H9 (cell line): ENCODE measurements at regions not wholly inside any gene's neighbourhood (a gene's known extent, or its start where the extent isn't known, plus 50 kb on each side); places are given as distances from the start of the nearest gene placed in this dataset.

Source experiments
- DNase-seq: peaks from one replicate; pipeline ENCODE4 v3.0.0-alpha.2; 2017
- H2AFZ ChIP-seq: one replicate; pipeline ENCODE4 v1.6.1; 2013; ENCODE audit warnings: mild to moderate bottlenecking, low read length, control low read depth, moderate library complexity
- H2AK5ac ChIP-seq: 2 replicates; pipeline ENCODE4 v1.6.1; 2013; ENCODE audit warnings: low read length, control low read depth, mixed read lengths; ENCODE audit not compliant: insufficient read length
- H2BK120ac ChIP-seq: one replicate; pipeline ENCODE4 v1.6.1; 2013; ENCODE audit warnings: low read depth, mild to moderate bottlenecking, low read length, control low read depth, inconsistent platforms; ENCODE audit not compliant: poor library complexity, severe bottlenecking
- H2BK12ac ChIP-seq: 2 replicates; pipeline ENCODE4 v1.6.1; 2013; ENCODE audit warnings: low read length, control low read depth, mixed read lengths, low read depth; ENCODE audit not compliant: insufficient read length
- H2BK15ac ChIP-seq: 2 replicates; pipeline ENCODE4 v1.6.1; 2013; ENCODE audit warnings: low read depth, low read length, control low read depth
- H2BK20ac ChIP-seq: one replicate; pipeline ENCODE4 v1.6.1; 2013; ENCODE audit warnings: low read depth, mild to moderate bottlenecking, low read length, control low read depth, inconsistent platforms; ENCODE audit not compliant: poor library complexity, severe bottlenecking
- H2BK5ac ChIP-seq: 2 replicates; pipeline ENCODE4 v1.6.1; 2013; ENCODE audit warnings: low read length, control low read depth, mixed read lengths; ENCODE audit not compliant: insufficient read length
- H3K14ac ChIP-seq: 2 replicates; pipeline ENCODE4 v1.6.1; 2013; ENCODE audit warnings: low read length, control low read depth; ENCODE audit not compliant: insufficient read depth
- H3K18ac ChIP-seq: 2 replicates; pipeline ENCODE4 v1.6.1; 2013; ENCODE audit warnings: low read depth, mild to moderate bottlenecking, mixed read lengths, low read length, control low read depth; ENCODE audit not compliant: insufficient read length
- H3K23ac ChIP-seq: 2 replicates; pipeline ENCODE4 v1.6.1; 2013; ENCODE audit warnings: low read length, control low read depth, mixed read lengths, low read depth; ENCODE audit not compliant: insufficient read length
- H3K23me2 ChIP-seq: 2 replicates; pipeline ENCODE4 v1.6.1; 2013; ENCODE audit warnings: low read depth, mild to moderate bottlenecking, mixed read lengths, low read length, control low read depth; ENCODE audit not compliant: insufficient read length, poor library complexity, severe bottlenecking
- H3K27ac ChIP-seq: 2 replicates; pipeline ENCODE4 v1.5.1; 2013; ENCODE audit warnings: low read length, control low read depth, mixed read lengths, low read depth; ENCODE audit not compliant: insufficient read length
- H3K27me3 ChIP-seq: 2 replicates; pipeline ENCODE4 v1.6.1; 2013; ENCODE audit warnings: low read length, control low read depth, inconsistent platforms; ENCODE audit not compliant: insufficient read depth
- H3K4ac ChIP-seq: 2 replicates; pipeline ENCODE4 v1.6.1; 2013; ENCODE audit warnings: low read depth, mild to moderate bottlenecking, control low read depth, inconsistent platforms, low read length, moderate library complexity
- H3K4me1 ChIP-seq: 2 replicates; pipeline ENCODE4 v1.6.1; 2013; ENCODE audit warnings: low read length, control low read depth, inconsistent platforms; ENCODE audit not compliant: insufficient read depth
- H3K4me2 ChIP-seq: 2 replicates; pipeline ENCODE4 v1.6.1; 2013; ENCODE audit warnings: low read length, control low read depth, mixed read lengths; ENCODE audit not compliant: insufficient read length, insufficient read depth
- H3K56ac ChIP-seq: 2 replicates; pipeline ENCODE4 v1.6.1; 2013; ENCODE audit warnings: low read depth, mild to moderate bottlenecking, mixed read lengths, low read length, control low read depth; ENCODE audit not compliant: insufficient read length
- H3K79me1 ChIP-seq: 2 replicates; pipeline ENCODE4 v1.6.1; 2013; ENCODE audit warnings: low read depth, mild to moderate bottlenecking, moderate library complexity, low read length, control low read depth, inconsistent platforms; ENCODE audit not compliant: insufficient read depth, poor library complexity, severe bottlenecking
- H3K79me2 ChIP-seq: 2 replicates; pipeline ENCODE4 v1.6.1; 2013; ENCODE audit warnings: low read length, control low read depth, inconsistent platforms; ENCODE audit not compliant: insufficient read depth
- H3K9ac ChIP-seq: 2 replicates; pipeline ENCODE4 v1.6.1; 2013; ENCODE audit warnings: low read length, control low read depth, mixed read lengths; ENCODE audit not compliant: insufficient read length; ENCODE audit errors: extremely low read depth
- H3K9me3 ChIP-seq: one replicate; pipeline ENCODE4 v1.6.1; 2013; ENCODE audit warnings: low read depth, low read length, inconsistent platforms; ENCODE audit not compliant: control insufficient read depth
- H3T11ph ChIP-seq: one replicate; pipeline ENCODE4 v1.6.1; 2013; ENCODE audit warnings: mild to moderate bottlenecking, low read length, control low read depth, inconsistent platforms
- H4K20me1 ChIP-seq: one replicate; pipeline ENCODE4 v1.6.1; 2013; ENCODE audit not compliant: control insufficient read depth, insufficient read length, insufficient read depth
- H4K5ac ChIP-seq: 2 replicates; pipeline ENCODE4 v1.6.1; 2013; ENCODE audit warnings: low read depth, mild to moderate bottlenecking, mixed read lengths, low read length, control low read depth; ENCODE audit not compliant: insufficient read length
- H4K8ac ChIP-seq: replicated peaks from 2 replicates; pipeline ENCODE4 v1.6.1; 2013; ENCODE audit warnings: low read length, control low read depth, mixed read lengths, low read depth; ENCODE audit not compliant: insufficient read length
- H4K91ac ChIP-seq: 2 replicates; pipeline ENCODE4 v1.6.1; 2013; ENCODE audit warnings: low read depth, mild to moderate bottlenecking, moderate library complexity, mixed read lengths, low read length, control low read depth; ENCODE audit not compliant: insufficient read length
- H3K27ac Mint-ChIP-seq, 3 experiments: 2 replicates in 2 of 3; 3 replicates in 1 of 3; pipeline ENCODE4 v1.8.0; 2020 to 2021; ENCODE audit warnings: mixed read lengths in 3 of 3, mild to moderate bottlenecking in 1 of 3, moderate library complexity in 1 of 3
- H3K27me3 Mint-ChIP-seq: 2 replicates; pipeline ENCODE4 v1.8.0; 2021; ENCODE audit warnings: low read depth, mild to moderate bottlenecking, moderate library complexity, mixed read lengths
- H3K36me3 Mint-ChIP-seq, 3 experiments: 2 replicates in 2 of 3; 3 replicates in 1 of 3; pipeline ENCODE4 v1.8.0; 2020 to 2021; ENCODE audit warnings: low read depth in 3 of 3, mixed read lengths in 3 of 3; ENCODE audit not compliant: insufficient read depth in 1 of 3
- H3K4me1 Mint-ChIP-seq, 2 experiments: 2 replicates each; pipeline ENCODE4 v1.8.0; 2020; ENCODE audit warnings: mixed read lengths in 2 of 2
- H3K4me3 Mint-ChIP-seq, 2 experiments: 2 replicates in 1 of 2; 3 replicates in 1 of 2; pipeline ENCODE4 v1.8.0; 2020 to 2021; ENCODE audit warnings: mild to moderate bottlenecking in 2 of 2, mixed read lengths in 2 of 2, moderate library complexity in 1 of 2
- H3K9me3 Mint-ChIP-seq, 2 experiments: 2 replicates in 1 of 2; 3 replicates in 1 of 2; pipeline ENCODE4 v1.8.0; 2020; ENCODE audit warnings: mild to moderate bottlenecking in 2 of 2, mixed read lengths in 2 of 2, moderate library complexity in 1 of 2
- WGBS: extraction: QIAGEN DNeasy Blood & Tissue Kit; methylation state at CpG from one replicate; pipeline ENCODE4 v1.1.7; 2013; ENCODE audit warnings: missing lambda C conversion rate, low lambda C conversion rate, mixed read lengths; ENCODE audit not compliant: insufficient read length; ENCODE audit errors: extremely low coverage; 5-methylcytosine and 5-hydroxymethylcytosine counted together
- TF ChIP-seq, protein P1 (sequence below): fragments of 200-600 bp; sonication (generic); conservative IDR thresholded peaks from 3 replicates; pipeline ENCODE4 v1.8.0; 2021; ENCODE audit warnings: antibody characterized with exemption, mild to moderate bottlenecking

- no peak overlapping the region; a peak in 1 of 5 replicates for H3K4me3 Mint-ChIP-seq
- DNase-seq = no peak
- Histone ChIP-seq H2BK20ac (no peak overlapping the region), H3K4me2 (no peak overlapping the region), H3K18ac (no peak overlapping the region), H3K4me1 (peaks cover 4% of the 10 kb centered on the region; the same call in 1 of the 2 replicates), H2AFZ (no peak overlapping the region), H4K91ac (no peak overlapping the region), H2BK12ac (no peak overlapping the region), H3T11ph (no peak overlapping the region), H3K27ac (no peak overlapping the region), H4K20me1 (no peaks in the 10 kb centered on the region), H3K27me3 (no peaks in the 10 kb centered on the region), H2BK5ac (no peak overlapping the region), H2BK15ac (no peak overlapping the region), H3K23me2 (no peaks in the 10 kb centered on the region), H3K14ac (no peak overlapping the region), H4K5ac (no peak overlapping the region), H3K4ac (no peak overlapping the region), H3K23ac (no peak overlapping the region), H3K56ac (no peak overlapping the region), H3K79me2 (no peaks in the 10 kb centered on the region), H3K9me3 (no peaks in the 10 kb centered on the region), H4K8ac (no peak overlapping the region), H2BK120ac (no peak overlapping the region), H3K79me1 (no peaks in the 10 kb centered on the region), H3K9ac (no peak overlapping the region), H2AK5ac (no peak overlapping the region)
- H3K9me3 Mint-ChIP-seq = peaks cover 17 to 24% of the 10 kb centered on the region in 2 experiments
- peaks cover 0 to 4% (median 1%) of the 10 kb centered on the region in 3 experiments; a peak in 2 of 7 replicates for H3K36me3 Mint-ChIP-seq
- no CpG with 5 or more reads among the region's 4 CpGs for WGBS
- peaks cover 6 to 7% of the 10 kb centered on the region in 2 experiments; a peak in 3 of 4 replicates for H3K4me1 Mint-ChIP-seq
- peaks cover 15% of the 10 kb centered on the region for H3K27me3 Mint-ChIP-seq
- H3K27ac Mint-ChIP-seq = no peak overlapping the region
- TF ChIP-seq, protein P1, sequence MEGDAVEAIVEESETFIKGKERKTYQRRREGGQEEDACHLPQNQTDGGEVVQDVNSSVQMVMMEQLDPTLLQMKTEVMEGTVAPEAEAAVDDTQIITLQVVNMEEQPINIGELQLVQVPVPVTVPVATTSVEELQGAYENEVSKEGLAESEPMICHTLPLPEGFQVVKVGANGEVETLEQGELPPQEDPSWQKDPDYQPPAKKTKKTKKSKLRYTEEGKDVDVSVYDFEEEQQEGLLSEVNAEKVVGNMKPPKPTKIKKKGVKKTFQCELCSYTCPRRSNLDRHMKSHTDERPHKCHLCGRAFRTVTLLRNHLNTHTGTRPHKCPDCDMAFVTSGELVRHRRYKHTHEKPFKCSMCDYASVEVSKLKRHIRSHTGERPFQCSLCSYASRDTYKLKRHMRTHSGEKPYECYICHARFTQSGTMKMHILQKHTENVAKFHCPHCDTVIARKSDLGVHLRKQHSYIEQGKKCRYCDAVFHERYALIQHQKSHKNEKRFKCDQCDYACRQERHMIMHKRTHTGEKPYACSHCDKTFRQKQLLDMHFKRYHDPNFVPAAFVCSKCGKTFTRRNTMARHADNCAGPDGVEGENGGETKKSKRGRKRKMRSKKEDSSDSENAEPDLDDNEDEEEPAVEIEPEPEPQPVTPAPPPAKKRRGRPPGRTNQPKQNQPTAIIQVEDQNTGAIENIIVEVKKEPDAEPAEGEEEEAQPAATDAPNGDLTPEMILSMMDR = no peak
These were observed 240.2 kb downstream of the AJAP1 start for GRCh38 chr1:4894566-4894965.
